ENCODE measurements at regions not wholly inside any gene's neighbourhood (a gene's known extent, or its start where the extent isn't known, plus 50 kb on each side); places are given as distances from the start of the nearest gene placed in this dataset.
"Not testable (repeated sequence)": the region's sequence is repeated elsewhere in the genome, so short reads cannot be mapped to it uniquely, and the experiment has no call there.

- peak in 2 of 4 donors; percentile 35 to 36 for DNase-seq
- WGBS, 2 donors = 20 to 29% methylated on average over 4 of the region's 4 CpGs
Observed at GRCh38 chr9:62863319-62863718, 1673.5 kb downstream of the SPATA31A7 start.

GRCh38 chr9:62863867-62864266 is 1674.0 kb downstream of the SPATA31A7 start:
- intact Hi-C loops (cut with DNase I); H3K27me3 ChIP-seq; H3K36me3 ChIP-seq (replicated peaks in 1 of 2; ENCODE audit: insufficient read depth in 1 of 2, low read depth in 2 of 2); H3K4me3 ChIP-seq; H3K9me3 ChIP-seq; H3K4me1 ChIP-seq; H3K27ac ChIP-seq; ATAC-seq; DNase-seq: not testable (repeated sequence)
- 51 to 68% methylated on average over 8 of the region's 8 CpGs for WGBS, 2 donors

More at GRCh38 chr9:62863319-62863718, 1673.5 kb downstream of the SPATA31A7 start:
- H3K4me3 ChIP-seq; H3K27me3 ChIP-seq; H3K27ac ChIP-seq; H3K36me3 ChIP-seq (replicated peaks in 1 of 2; ENCODE audit: insufficient read depth in 1 of 2, low read depth in 2 of 2); ATAC-seq; H3K9me3 ChIP-seq; H3K4me1 ChIP-seq; intact Hi-C loops (cut with DNase I): not testable (repeated sequence)

DNA sequence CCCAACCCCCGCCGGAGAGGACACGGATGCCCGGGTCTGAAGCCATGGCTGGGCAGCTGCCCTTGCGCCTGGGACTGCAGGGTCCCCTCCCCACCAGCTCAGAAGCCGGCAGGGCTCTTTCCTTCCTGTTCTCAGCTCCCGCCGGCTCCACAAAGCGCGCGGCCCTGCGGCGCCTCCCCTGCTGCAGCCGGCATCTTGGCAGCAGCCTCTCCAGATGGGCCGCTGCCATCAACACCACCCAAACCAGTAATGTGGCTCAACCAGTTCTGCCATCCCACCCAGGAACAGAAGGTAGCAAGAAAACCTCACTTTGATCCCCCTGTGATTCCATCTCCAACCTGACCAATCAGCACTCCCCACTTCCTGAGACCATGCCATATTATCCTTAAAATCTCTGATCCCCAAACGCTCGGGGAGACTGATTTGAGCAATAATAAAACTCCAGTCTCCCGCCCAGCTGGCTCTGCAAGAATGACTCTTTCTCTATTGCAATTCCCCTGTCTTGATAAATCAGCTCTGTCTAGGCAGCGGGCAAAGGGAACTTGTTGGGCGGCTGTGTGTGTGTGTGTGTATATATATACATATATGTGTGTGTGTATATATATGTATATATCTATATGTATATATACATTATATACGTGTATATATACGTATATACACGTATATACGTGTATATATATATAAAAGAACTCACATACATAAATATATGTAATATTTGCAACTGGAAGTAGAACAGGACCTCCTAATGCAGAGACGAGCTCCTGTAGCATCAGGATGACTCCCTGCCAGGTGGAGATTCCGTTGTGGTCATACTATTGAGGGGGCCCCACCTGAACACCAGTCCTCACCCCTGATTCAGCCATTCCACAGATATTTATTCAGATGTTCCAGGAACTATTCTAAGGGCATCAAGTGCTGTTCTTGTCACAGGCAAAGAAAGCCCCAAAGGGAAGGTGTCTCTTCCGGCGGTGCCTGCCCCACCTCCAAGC is 1674.9 kb downstream of the SPATA31A7 start:
- peak in 3 of 4 donors; percentile 31 to 52 (median 48) for DNase-seq
- H3K27me3 ChIP-seq; intact Hi-C loops (cut with DNase I); H3K27ac ChIP-seq; H3K9me3 ChIP-seq; H3K4me3 ChIP-seq; H3K4me1 ChIP-seq; ATAC-seq; H3K36me3 ChIP-seq (replicated peaks in 1 of 2; ENCODE audit: insufficient read depth in 1 of 2, low read depth in 2 of 2): not testable (repeated sequence)
- 14 to 21% methylated on average over 28 of the region's 28 CpGs for WGBS, 2 donors

GRCh38 chr9:62869061-62869460 is 1679.2 kb downstream of the SPATA31A7 start:
- H3K4me3 ChIP-seq, ATAC-seq: not testable (repeated sequence)
- WGBS, 2 donors = 62 to 74% methylated on average over 3 to 4 of the region's 4 CpGs

DNA sequence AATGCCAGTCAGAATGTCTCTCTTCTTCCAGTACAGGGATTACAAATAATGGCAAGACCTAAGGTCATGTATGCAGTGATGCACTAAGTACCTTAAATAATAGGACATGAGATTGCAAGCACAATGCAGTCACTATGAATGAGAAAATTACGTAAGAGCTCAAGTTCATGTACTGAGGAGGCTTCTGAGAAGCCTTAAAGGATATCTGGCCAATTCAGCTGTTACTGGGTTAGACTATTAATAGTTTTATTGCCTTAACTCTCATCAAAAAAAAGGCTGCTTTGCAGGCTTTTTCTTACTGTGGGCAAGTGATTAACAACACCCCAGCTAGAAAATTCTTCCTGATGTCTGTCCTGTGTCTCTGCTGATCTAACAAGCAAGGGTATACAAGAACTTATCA is 1681.9 kb downstream of the SPATA31A7 start:
- H3K27me3 ChIP-seq; H3K9me3 ChIP-seq; H3K27ac ChIP-seq; H3K4me3 ChIP-seq; H3K4me1 ChIP-seq; intact Hi-C loops (cut with DNase I); H3K36me3 ChIP-seq (replicated peaks in 1 of 2; ENCODE audit: insufficient read depth in 1 of 2, low read depth in 2 of 2); ATAC-seq; DNase-seq: not testable (repeated sequence)
- WGBS, 2 donors = 56 to 71% methylated on average over 1 of the region's 1 CpG

More at GRCh38 chr9:62869061-62869460, 1679.2 kb downstream of the SPATA31A7 start:
- H3K36me3 ChIP-seq (replicated peaks in 1 of 2; ENCODE audit: insufficient read depth in 1 of 2, low read depth in 2 of 2); H3K27me3 ChIP-seq; intact Hi-C loops (cut with DNase I); H3K9me3 ChIP-seq; H3K27ac ChIP-seq; DNase-seq; H3K4me1 ChIP-seq: not testable (repeated sequence)

DNA sequence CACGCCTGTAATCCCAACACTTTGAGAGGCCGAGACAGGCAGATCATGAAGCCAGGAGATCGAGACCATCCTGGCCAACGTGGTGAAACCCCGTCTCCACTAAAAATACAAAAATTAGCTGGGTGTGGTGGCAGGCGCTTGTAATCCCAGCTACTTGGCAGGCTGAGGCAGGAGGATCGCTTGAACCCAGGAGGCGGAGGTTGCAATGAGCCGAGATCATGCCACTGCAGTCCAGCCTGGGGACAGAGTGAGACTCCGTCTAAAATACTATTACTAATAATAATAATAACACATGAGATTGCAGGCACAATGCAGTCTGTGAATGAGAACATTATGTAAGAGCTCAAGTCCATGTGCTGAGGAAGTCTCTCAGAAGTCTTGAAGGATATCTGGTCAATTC is 1684.4 kb downstream of the SPATA31A7 start:
- not testable (repeated sequence) for DNase-seq
- 68 to 77% methylated on average over 7 to 10 of the region's 10 CpGs for WGBS, 2 donors

GRCh38 chr9:62874745-62875599 is 1685.1 kb downstream of the SPATA31A7 start:
- H3K36me3 ChIP-seq (replicated peaks in 1 of 2; ENCODE audit: insufficient read depth in 1 of 2, low read depth in 2 of 2); H3K4me3 ChIP-seq; H3K4me1 ChIP-seq; H3K27ac ChIP-seq; DNase-seq; H3K9me3 ChIP-seq; intact Hi-C loops (cut with DNase I); H3K27me3 ChIP-seq; ATAC-seq: not testable (repeated sequence)
- WGBS, 2 donors = 56 to 68% methylated on average over 4 of the region's 4 CpGs

More for the DNA sequence above, 1684.4 kb downstream of the SPATA31A7 start:
- H3K36me3 ChIP-seq (replicated peaks in 1 of 2; ENCODE audit: insufficient read depth in 1 of 2, low read depth in 2 of 2); H3K4me3 ChIP-seq; H3K4me1 ChIP-seq; ATAC-seq; H3K27ac ChIP-seq; H3K27me3 ChIP-seq; intact Hi-C loops (cut with DNase I); H3K9me3 ChIP-seq: not testable (repeated sequence)

DNA sequence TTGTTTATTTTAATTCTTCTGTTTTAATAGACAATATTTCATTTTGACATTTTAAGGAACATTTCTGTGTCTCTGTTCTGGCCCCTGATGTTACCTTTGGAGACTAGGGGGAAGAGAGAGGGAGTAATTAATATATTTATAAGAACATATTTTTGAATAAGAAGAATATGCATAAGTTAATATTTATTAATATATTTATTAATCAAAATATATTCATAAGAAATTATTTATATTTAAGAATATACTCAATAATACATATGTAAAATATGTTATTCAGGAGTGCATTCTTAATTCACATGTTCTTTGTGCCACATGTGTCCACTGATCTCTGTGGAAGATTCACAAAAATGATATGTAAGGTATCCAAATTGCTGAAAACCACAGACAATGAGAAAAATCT is 1687.7 kb downstream of the SPATA31A7 start:
- H3K9me3 ChIP-seq; H3K4me3 ChIP-seq; intact Hi-C loops (cut with DNase I); H3K27me3 ChIP-seq; H3K27ac ChIP-seq; H3K36me3 ChIP-seq (replicated peaks in 1 of 2; ENCODE audit: insufficient read depth in 1 of 2, low read depth in 2 of 2); ATAC-seq; H3K4me1 ChIP-seq; DNase-seq: not testable (repeated sequence)

GRCh38 chr9:62877987-62878386 is 1688.2 kb downstream of the SPATA31A7 start:
- ATAC-seq; H3K27ac ChIP-seq; intact Hi-C loops (cut with DNase I); H3K4me3 ChIP-seq; H3K9me3 ChIP-seq; DNase-seq; H3K27me3 ChIP-seq; H3K36me3 ChIP-seq (replicated peaks in 1 of 2; ENCODE audit: insufficient read depth in 1 of 2, low read depth in 2 of 2); H3K4me1 ChIP-seq: not testable (repeated sequence)
- 58 to 72% methylated on average over 7 of the region's 7 CpGs for WGBS, 2 donors

DNA sequence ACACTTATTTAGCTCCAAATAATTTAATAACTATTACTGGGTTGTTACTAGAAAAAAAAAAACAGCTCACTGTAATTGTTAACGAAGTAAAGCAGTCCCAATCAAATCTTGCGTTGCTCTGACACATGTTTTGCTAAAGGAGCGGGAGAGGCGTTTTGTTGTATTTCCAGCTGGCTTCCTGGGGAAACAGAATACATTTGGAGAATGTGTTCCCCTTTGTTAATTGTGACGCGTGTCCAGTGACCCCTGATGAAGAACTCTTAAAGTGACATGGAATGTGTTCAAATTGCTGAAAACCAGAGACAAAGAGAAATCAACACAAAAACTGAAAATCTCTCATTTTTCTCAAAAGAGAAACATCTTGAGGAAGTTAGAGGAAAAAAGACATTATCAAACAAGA is 1690.6 kb downstream of the SPATA31A7 start:
- intact Hi-C loops (cut with DNase I); H3K4me3 ChIP-seq; H3K27ac ChIP-seq; H3K9me3 ChIP-seq; ATAC-seq; H3K27me3 ChIP-seq; DNase-seq; H3K36me3 ChIP-seq (replicated peaks in 1 of 2; ENCODE audit: insufficient read depth in 1 of 2, low read depth in 2 of 2); H3K4me1 ChIP-seq: not testable (repeated sequence)
- WGBS, 2 donors = 55 to 71% methylated on average over 6 of the region's 6 CpGs

- H3K4me3 ChIP-seq; H3K27me3 ChIP-seq; H3K27ac ChIP-seq; ATAC-seq; H3K36me3 ChIP-seq (replicated peaks in 1 of 2; ENCODE audit: insufficient read depth in 1 of 2, low read depth in 2 of 2); H3K9me3 ChIP-seq; intact Hi-C loops (cut with DNase I); H3K4me1 ChIP-seq; DNase-seq: not testable (repeated sequence)
- WGBS, 2 donors = 70 to 84% methylated on average over 3 of the region's 3 CpGs
Observed at GRCh38 chr9:62880971-62881370, 1691.1 kb downstream of the SPATA31A7 start.

Data from body of pancreas (tissue), 4 donors.